DOHH2 (cell line): ENCODE measurements at regions not wholly inside any gene's neighbourhood (a gene's known extent, or its start where the extent isn't known, plus 50 kb on each side); places are given as distances from the start of the nearest gene placed in this dataset.

ENCODE experiments used
- H3F3A ChIP-seq: fragments of 200-600 bp; sonication (generic), shearing (Covaris generic); 2 replicates; pipeline ENCODE4 v1.6.0; 2016; ENCODE audit warnings: antibody characterized with exemption, mild to moderate bottlenecking; ENCODE audit not compliant: control insufficient read depth, insufficient read depth
- H3K27ac ChIP-seq: fragments of 200-600 bp; sonication (generic); 2 replicates; pipeline ENCODE4 v1.5.1; 2014; ENCODE audit warnings: low read depth, mild to moderate bottlenecking, low read length, moderate library complexity
- H3K27me3 ChIP-seq: fragments of 200-600 bp; sonication (generic); 2 replicates; pipeline ENCODE4 v1.6.1; 2014; ENCODE audit warnings: mild to moderate bottlenecking, low read length, mixed read lengths; ENCODE audit not compliant: control insufficient read depth
- H3K36me3 ChIP-seq: fragments of 200-600 bp; sonication (generic); 2 replicates; pipeline ENCODE4 v1.6.1; 2014; ENCODE audit warnings: mild to moderate bottlenecking, low read length, moderate library complexity, mixed read lengths; ENCODE audit not compliant: control insufficient read depth
- H3K4me1 ChIP-seq: fragments of 200-600 bp; sonication (generic); 2 replicates; pipeline ENCODE4 v1.6.1; 2014; ENCODE audit warnings: mild to moderate bottlenecking, low read length, mixed read lengths; ENCODE audit not compliant: control insufficient read depth
- H3K4me2 ChIP-seq: fragments of 200-600 bp; sonication (generic); 2 replicates; pipeline ENCODE4 v1.6.0; 2014; ENCODE audit warnings: mild to moderate bottlenecking, low read length, moderate library complexity
- H3K4me3 ChIP-seq: fragments of 200-600 bp; sonication (generic); 2 replicates; pipeline ENCODE4 v1.5.1; 2014; ENCODE audit warnings: mild to moderate bottlenecking, low read length, mixed read lengths
- H3K79me2 ChIP-seq: fragments of 200-600 bp; sonication (generic); 2 replicates; pipeline ENCODE4 v1.6.1; 2014; ENCODE audit warnings: mild to moderate bottlenecking, low read length, mixed read lengths; ENCODE audit not compliant: control insufficient read depth
- H3K9me2 ChIP-seq: fragments of 200-600 bp; sonication (generic); replicated peaks from 2 replicates; pipeline ENCODE4 v1.6.1; 2014; ENCODE audit warnings: mild to moderate bottlenecking, low read length, mixed read lengths; ENCODE audit not compliant: control insufficient read depth
- H3K9me3 ChIP-seq: fragments of 200-600 bp; sonication (generic); 2 replicates; pipeline ENCODE4 v1.6.1; 2014; ENCODE audit warnings: antibody characterized with exemption, low read length, mixed read lengths; ENCODE audit not compliant: control insufficient read depth, insufficient read depth
- H4K20me1 ChIP-seq: fragments of 200-600 bp; sonication (generic); 2 replicates; pipeline ENCODE4 v1.6.0; 2014; ENCODE audit warnings: low read depth, mild to moderate bottlenecking, antibody characterized with exemption, low read length, moderate library complexity; ENCODE audit not compliant: control insufficient read depth, insufficient read depth
- CTCF ChIP-seq: fragments of 200-600 bp; sonication (generic); IDR thresholded peaks from one replicate; pipeline ENCODE4 v1.5.1; 2014; ENCODE audit warnings: antibody characterized with exemption, mild to moderate bottlenecking, low read depth, low read length; ENCODE audit not compliant: poor library complexity, severe bottlenecking
- EZH2phosphoT487 ChIP-seq: fragments of 200-600 bp; sonication (generic); IDR thresholded peaks from 2 replicates; pipeline ENCODE4 v1.6.1; 2017; ENCODE audit warnings: borderline replicate concordance, mild to moderate bottlenecking, antibody characterized with exemption, low read length, moderate library complexity, mixed read lengths

DNA sequence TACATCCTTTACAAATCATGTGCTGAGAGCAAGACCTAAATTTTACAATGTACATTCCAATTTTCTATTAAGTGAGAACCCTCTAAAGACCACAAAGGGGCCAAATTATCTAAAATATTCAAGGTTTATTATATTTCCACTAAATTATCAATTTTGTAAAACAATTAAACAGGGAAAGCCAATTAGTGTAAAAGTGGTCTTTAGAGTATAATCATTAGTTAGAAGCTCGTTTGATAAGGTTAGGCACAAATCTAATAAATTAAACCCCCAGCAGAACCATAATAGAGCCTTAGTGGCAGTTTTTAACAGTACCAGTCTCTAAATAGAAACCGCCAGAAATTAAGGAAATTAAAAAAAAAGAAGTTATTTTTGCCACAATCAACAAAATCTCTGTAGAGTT, 249.1 kb upstream of the MANEA start:
- Histone ChIP-seq H3K27me3 (no peaks in the 10 kb centered on the region), H3F3A (no peaks in the 10 kb centered on the region), H3K9me3 (no peaks in the 10 kb centered on the region), H3K4me1 (no peaks in the 10 kb centered on the region), H3K79me2 (no peaks in the 10 kb centered on the region), H4K20me1 (no peaks in the 10 kb centered on the region), H3K4me3 (no peak overlapping the region), H3K9me2 (no peaks in the 10 kb centered on the region), H3K4me2 (no peak overlapping the region), H3K36me3 (no peaks in the 10 kb centered on the region), H3K27ac (no peak overlapping the region)
- TF ChIP-seq EZH2phosphoT487 = no peak
- TF ChIP-seq CTCF = no peak

DNA sequence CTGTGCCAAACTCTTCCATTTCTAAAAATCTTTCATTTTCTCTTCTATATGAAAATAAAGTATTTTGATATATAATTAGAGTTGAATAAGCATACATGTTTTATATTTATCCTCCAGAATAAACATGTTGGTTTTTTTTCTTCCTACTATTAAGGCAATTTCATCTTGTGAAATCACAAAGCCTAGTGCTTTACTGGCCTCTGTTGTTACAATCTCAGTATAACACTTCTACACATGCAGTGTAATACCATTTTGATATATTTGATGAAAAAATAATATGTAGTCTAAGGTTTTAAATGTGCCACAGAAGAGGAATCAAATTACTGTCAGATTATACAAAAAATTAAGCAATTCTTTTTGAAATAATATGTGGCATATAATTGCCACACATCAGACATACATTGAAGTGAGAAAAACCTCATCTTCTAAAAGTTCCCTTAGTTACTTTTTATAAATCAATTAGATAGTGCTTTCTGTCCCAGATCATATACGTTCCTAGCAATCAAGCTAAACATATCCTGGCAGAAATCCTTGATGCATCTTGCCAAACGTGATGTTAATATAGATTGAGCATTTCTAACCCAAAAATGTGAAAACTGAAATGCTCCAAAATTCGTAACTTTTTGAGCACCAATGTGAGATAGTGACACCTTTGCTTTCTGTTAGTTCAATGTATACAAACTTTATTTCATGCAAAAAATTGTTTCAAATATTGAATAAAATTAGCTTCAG, 225.1 kb upstream of the MANEA start:
- Histone ChIP-seq H3F3A (no peaks in the 10 kb centered on the region), H3K36me3 (no peaks in the 10 kb centered on the region), H3K4me3 (no peak overlapping the region), H3K79me2 (no peaks in the 10 kb centered on the region), H3K9me3 (no peaks in the 10 kb centered on the region), H3K4me1 (no peaks in the 10 kb centered on the region), H3K27ac (no peak overlapping the region), H4K20me1 (no peaks in the 10 kb centered on the region), H3K4me2 (no peak overlapping the region), H3K27me3 (no peaks in the 10 kb centered on the region), H3K9me2 (no peaks in the 10 kb centered on the region)
- TF ChIP-seq CTCF (no peak), EZH2phosphoT487 (no peak)

DNA sequence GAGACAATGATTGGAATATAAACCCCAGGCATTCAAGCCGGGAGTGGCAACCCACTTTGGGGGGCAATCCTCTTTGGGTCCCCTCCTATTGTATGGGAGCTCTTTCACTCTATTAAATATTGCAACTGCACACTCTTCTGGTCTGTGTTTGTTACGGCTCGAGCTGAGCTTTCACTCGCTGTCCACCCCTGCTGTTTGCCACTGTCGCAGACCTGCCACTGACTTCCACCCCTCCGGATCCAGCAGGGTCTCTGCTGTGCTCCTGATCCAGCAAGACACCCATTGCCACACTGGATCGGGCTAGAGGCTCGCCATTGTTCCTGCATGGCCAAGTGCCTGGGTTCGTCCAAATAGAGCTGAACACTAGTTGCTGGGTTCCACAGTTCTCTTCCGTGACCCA, 222.8 kb upstream of the MANEA start:
- no peak overlapping the region for H3K27ac ChIP-seq
- H3K4me2 ChIP-seq = no peak overlapping the region
- H3K9me2 ChIP-seq = no peaks in the 10 kb centered on the region
- H3F3A ChIP-seq = no peaks in the 10 kb centered on the region
- TF ChIP-seq CTCF = no peak
- no peak for TF ChIP-seq EZH2phosphoT487
- H3K4me3 ChIP-seq = no peak overlapping the region
- H3K9me3 ChIP-seq = no peaks in the 10 kb centered on the region
- H3K4me1 ChIP-seq = no peaks in the 10 kb centered on the region
- no peaks in the 10 kb centered on the region for H4K20me1 ChIP-seq
- no peaks in the 10 kb centered on the region for H3K27me3 ChIP-seq
- no peaks in the 10 kb centered on the region for H3K36me3 ChIP-seq
- no peaks in the 10 kb centered on the region for H3K79me2 ChIP-seq
